ENCODE measurements at regions not wholly inside any gene's neighbourhood (a gene's known extent, or its start where the extent isn't known, plus 50 kb on each side); places are given as distances from the start of the nearest gene placed in this dataset.

- no peak for TF ChIP-seq CTCF (IDR thresholded peaks at IDR 0.05)
- no peak for TF ChIP-seq POLR2A (IDR thresholded peaks at IDR 0.05)
These were observed 203.3 kb downstream of the BUB3 start for GRCh38 chr10:123357421-123357930.
